GM06990 (cell line): ENCODE measurements at regions not wholly inside any gene's neighbourhood (a gene's known extent, or its start where the extent isn't known, plus 50 kb on each side); places are given as distances from the start of the nearest gene placed in this dataset.

Experiments
- DNase-seq: peaks from one replicate; pipeline ENCODE4 v3.0.0-alpha.2; 2011; ENCODE audit not compliant: insufficient read length; ENCODE audit errors: extremely low read depth
- H3K27me3 ChIP-seq: replicated peaks from 2 replicates; pipeline ENCODE4 v1.6.0; 2011; ENCODE audit warnings: low read length; ENCODE audit not compliant: control insufficient read depth, insufficient read depth
- H3K36me3 ChIP-seq: 2 replicates; pipeline ENCODE4 v1.5.1; 2011; ENCODE audit warnings: low read length; ENCODE audit not compliant: control insufficient read depth, insufficient read depth
- H3K4me3 ChIP-seq: replicated peaks from 2 replicates; pipeline ENCODE4 v1.5.1; 2011; ENCODE audit warnings: low read depth, mild to moderate bottlenecking, control low read depth, low read length
- TF ChIP-seq, protein P1 (sequence below): IDR thresholded peaks from 2 replicates; pipeline ENCODE4 v1.5.1; 2011; ENCODE audit warnings: low read length, control low read depth, mild to moderate bottlenecking, inconsistent platforms; ENCODE audit not compliant: insufficient read depth, poor library complexity, severe bottlenecking

DNA sequence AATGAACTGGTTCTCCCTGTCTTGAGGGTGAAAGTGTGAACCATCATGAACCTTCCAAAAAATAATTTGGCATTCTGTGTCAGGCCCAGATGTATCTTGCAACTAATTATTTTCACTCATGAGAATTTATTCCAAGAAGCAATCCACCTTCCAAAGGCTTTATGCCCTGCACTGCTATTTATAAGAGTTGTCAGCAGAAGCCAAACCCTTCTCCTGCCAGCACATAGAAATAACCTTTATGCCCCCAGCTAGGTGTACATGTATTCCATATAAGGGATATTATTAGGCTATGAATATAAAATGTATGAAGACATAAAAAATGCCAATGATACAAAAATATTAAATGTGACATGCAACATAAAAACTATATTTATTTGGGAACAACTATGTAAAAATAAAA, 69.0 kb upstream of the GDF10 start:
- no peaks in the 10 kb centered on the region for H3K36me3 ChIP-seq
- TF ChIP-seq, protein P1, sequence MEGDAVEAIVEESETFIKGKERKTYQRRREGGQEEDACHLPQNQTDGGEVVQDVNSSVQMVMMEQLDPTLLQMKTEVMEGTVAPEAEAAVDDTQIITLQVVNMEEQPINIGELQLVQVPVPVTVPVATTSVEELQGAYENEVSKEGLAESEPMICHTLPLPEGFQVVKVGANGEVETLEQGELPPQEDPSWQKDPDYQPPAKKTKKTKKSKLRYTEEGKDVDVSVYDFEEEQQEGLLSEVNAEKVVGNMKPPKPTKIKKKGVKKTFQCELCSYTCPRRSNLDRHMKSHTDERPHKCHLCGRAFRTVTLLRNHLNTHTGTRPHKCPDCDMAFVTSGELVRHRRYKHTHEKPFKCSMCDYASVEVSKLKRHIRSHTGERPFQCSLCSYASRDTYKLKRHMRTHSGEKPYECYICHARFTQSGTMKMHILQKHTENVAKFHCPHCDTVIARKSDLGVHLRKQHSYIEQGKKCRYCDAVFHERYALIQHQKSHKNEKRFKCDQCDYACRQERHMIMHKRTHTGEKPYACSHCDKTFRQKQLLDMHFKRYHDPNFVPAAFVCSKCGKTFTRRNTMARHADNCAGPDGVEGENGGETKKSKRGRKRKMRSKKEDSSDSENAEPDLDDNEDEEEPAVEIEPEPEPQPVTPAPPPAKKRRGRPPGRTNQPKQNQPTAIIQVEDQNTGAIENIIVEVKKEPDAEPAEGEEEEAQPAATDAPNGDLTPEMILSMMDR = no peak

DNA sequence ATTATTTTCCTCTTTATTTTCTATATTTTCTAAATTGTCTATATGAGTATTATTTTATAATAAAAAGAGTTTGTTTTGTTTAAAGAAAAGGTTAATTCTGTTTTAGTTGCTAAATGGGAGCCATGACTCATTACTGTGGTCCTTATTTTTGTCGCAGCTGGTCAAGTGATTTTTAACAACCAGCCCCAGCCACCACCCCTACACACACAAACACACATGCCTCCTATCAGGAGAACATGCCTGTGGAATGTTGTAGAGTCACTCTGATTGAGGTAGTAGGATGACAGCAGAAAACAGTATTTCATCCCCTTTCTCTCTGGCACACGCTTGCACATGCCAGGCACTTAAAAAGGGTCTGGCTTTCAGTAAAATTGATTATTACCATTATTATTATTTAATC, 68.6 kb upstream of the GDF10 start:
- TF ChIP-seq, protein P1 = no peak
- H3K27me3 ChIP-seq = no peaks in the 10 kb centered on the region; the same call in none of the 2 replicates
- H3K4me3 ChIP-seq = no peak overlapping the region
- no peaks in the 10 kb centered on the region for H3K36me3 ChIP-seq
- no peak for DNase-seq

More for the DNA sequence above, 69.0 kb upstream of the GDF10 start:
- no peaks in the 10 kb centered on the region; the same call in none of the 2 replicates for H3K27me3 ChIP-seq
- DNase-seq = no peak
- no peak overlapping the region for H3K4me3 ChIP-seq

DNA sequence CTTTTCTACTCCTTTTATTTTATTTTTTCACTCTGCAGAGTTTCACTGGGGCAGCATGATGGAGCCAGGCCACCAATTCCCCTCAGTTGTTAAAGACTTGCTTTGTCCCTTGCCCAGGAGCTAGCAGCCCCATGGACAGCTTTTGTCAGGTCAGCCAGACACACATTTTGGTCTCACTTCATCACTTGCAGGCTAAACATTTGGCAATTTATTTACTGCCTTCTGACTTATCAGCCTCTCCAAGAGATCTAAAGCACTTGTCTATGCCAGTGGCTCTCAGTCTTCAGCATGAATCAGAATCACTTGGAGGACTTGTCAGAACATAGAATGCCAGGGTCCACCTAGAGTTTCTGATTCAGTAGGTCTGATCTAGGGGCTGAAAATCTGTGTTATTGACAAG, 66.4 kb upstream of the GDF10 start:
- H3K27me3 ChIP-seq = no peaks in the 10 kb centered on the region; the same call in none of the 2 replicates
- no peak overlapping the region for H3K4me3 ChIP-seq
- DNase-seq = no peak
- no peaks in the 10 kb centered on the region for H3K36me3 ChIP-seq
- TF ChIP-seq, protein P1 = no peak

DNA sequence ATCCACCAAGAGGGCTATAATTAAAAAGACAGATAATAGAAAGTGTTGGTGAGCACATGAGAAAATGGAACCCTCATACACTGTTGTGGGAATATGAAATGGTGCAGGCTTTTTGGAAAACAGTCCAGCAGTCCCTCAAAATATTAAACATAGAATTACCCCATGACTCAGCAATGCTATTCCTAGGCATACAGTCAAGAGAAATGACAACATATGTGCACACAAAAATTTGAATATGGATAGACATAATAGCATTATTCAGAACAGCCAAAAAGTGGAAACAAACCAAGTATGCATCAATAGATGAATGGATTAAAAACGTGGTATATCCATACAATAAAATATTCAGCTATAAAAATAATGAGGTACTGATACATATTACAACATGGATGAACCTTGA, 64.5 kb upstream of the GDF10 start:
- no peak overlapping the region for H3K4me3 ChIP-seq
- no peaks in the 10 kb centered on the region for H3K36me3 ChIP-seq
- no peak for DNase-seq
- H3K27me3 ChIP-seq = no peaks in the 10 kb centered on the region; the same call in none of the 2 replicates
- TF ChIP-seq, protein P1 = no peak

DNA sequence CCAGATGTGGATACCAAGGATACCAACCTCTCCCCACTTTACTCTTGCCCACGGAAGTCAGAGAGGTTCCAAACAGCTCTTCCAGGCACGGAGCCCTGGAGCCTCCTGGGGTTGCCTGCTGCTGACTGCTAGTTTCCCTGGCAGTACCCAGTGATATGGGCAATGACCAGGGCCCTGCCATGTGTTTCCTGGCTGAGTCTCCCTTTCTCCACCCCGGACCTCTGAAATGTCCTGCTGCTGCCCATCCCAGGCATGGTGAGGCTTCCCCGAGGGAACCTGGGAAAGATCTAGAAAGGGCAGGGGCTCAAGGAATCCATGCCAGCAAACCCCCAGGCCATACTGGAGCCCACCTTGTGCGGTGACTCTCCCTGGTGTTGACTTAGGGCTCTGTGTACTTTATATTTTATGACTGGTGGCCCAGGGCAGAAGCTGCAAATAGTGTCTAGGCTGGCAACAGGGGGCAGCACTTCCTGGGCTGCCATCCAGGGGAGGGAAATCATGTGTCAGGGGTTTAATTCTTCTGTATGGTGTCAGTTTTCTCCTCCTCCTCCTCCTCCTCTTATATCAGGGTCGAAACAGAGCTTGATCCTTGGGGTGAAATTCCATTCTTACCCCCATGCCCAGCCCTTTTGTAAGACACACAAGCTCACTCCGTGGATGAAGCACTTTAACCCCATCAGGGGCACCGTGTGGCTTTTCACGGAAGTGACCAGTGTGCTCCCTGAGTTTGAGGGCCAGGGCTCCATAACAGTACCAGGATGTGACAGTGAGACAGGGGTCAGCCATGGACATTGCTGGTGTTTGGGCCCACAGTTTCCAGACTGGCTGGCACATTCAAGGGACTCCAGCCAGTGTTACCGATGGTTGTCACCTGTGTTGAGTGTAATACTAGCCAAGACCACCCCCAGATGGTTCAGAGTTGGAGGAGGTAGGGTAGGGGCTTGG, 62.4 kb upstream of the GDF10 start:
- Histone ChIP-seq H3K27me3 (no peaks in the 10 kb centered on the region; the same call in none of the 2 replicates), H3K36me3 (no peaks in the 10 kb centered on the region), H3K4me3 (no peak overlapping the region)
- no peak for DNase-seq
- TF ChIP-seq, protein P1 = peak; percentile 22
